Karpas-422 (cell line): ENCODE measurements at regions not wholly inside any gene's neighbourhood (a gene's known extent, or its start where the extent isn't known, plus 50 kb on each side); places are given as distances from the start of the nearest gene placed in this dataset.

Experiments
- DNase-seq: peaks from one replicate; pipeline ENCODE4 v3.0.0-alpha.2; 2015
- H2AFZ ChIP-seq: fragments of 200-600 bp; sonication (generic); 2 replicates; pipeline ENCODE4 v1.6.1; 2014; ENCODE audit warnings: antibody characterized with exemption, low read length, mixed read lengths
- H3K27ac ChIP-seq: fragments of 200-600 bp; sonication (generic); 2 replicates; pipeline ENCODE4 v1.5.1; 2014; ENCODE audit warnings: mild to moderate bottlenecking, low read length, moderate library complexity
- H3K27me3 ChIP-seq: fragments of 200-600 bp; sonication (generic); 2 replicates; pipeline ENCODE4 v1.6.1; 2014; ENCODE audit warnings: low read length, mixed read lengths
- H3K36me3 ChIP-seq: fragments of 200-600 bp; sonication (generic); 2 replicates; pipeline ENCODE4 v1.6.1; 2014; ENCODE audit warnings: low read length, mixed read lengths; ENCODE audit not compliant: insufficient read depth
- H3K4me1 ChIP-seq: fragments of 200-600 bp; sonication (generic); 2 replicates; pipeline ENCODE4 v1.6.1; 2014; ENCODE audit warnings: mild to moderate bottlenecking, low read length, mixed read lengths
- H3K4me2 ChIP-seq: fragments of 200-600 bp; sonication (generic); 2 replicates; pipeline ENCODE4 v1.6.1; 2014; ENCODE audit warnings: low read length, low read depth, mild to moderate bottlenecking; ENCODE audit not compliant: poor library complexity, severe bottlenecking
- H3K4me3 ChIP-seq: fragments of 200-600 bp; sonication (generic); 2 replicates; pipeline ENCODE4 v1.5.1; 2014; ENCODE audit warnings: mild to moderate bottlenecking, antibody characterized with exemption, low read length, mixed read lengths
- H3K79me2 ChIP-seq: fragments of 200-600 bp; sonication (generic); 2 replicates; pipeline ENCODE4 v1.6.1; 2014; ENCODE audit warnings: mild to moderate bottlenecking, low read length, mixed read lengths
- H3K9ac ChIP-seq: fragments of 200-600 bp; sonication (generic); 2 replicates; pipeline ENCODE4 v1.6.0; 2014; ENCODE audit warnings: low read length
- H3K9me2 ChIP-seq: fragments of 200-600 bp; sonication (generic), shearing (Covaris generic); replicated peaks from 2 replicates; pipeline ENCODE4 v1.6.0; 2014; ENCODE audit warnings: mild to moderate bottlenecking, low read length, moderate library complexity; ENCODE audit not compliant: insufficient read depth
- H3K9me3 ChIP-seq: fragments of 300-700, 200-600 bp; sonication (generic); 2 replicates; pipeline ENCODE4 v1.6.1; 2014; ENCODE audit warnings: low read length, mixed read lengths
- H4K20me1 ChIP-seq: fragments of 200-600 bp; sonication (generic); 2 replicates; pipeline ENCODE4 v1.6.1; 2014; ENCODE audit warnings: mild to moderate bottlenecking, antibody characterized with exemption, low read length, low read depth; ENCODE audit not compliant: insufficient read depth

GRCh38 chr5:174218162-174218561 is 172.7 kb downstream of the NSG2 start:
- no peak overlapping the region for H3K9ac ChIP-seq
- no peaks in the 10 kb centered on the region for H4K20me1 ChIP-seq
- no peak overlapping the region for H2AFZ ChIP-seq
- no peak overlapping the region for H3K27ac ChIP-seq
- no peaks in the 10 kb centered on the region for H3K79me2 ChIP-seq
- no peaks in the 10 kb centered on the region for H3K36me3 ChIP-seq
- H3K4me1 ChIP-seq: no peaks in the 10 kb centered on the region
- H3K4me2 ChIP-seq: no peak overlapping the region
- H3K27me3 ChIP-seq: no peaks in the 10 kb centered on the region
- H3K4me3 ChIP-seq: no peak overlapping the region
- H3K9me2 ChIP-seq: no peaks in the 10 kb centered on the region
- no peak for DNase-seq
- H3K9me3 ChIP-seq: no peaks in the 10 kb centered on the region

- no peaks in the 10 kb centered on the region for H3K4me1 ChIP-seq
- no peak for DNase-seq
- H3K79me2 ChIP-seq: no peaks in the 10 kb centered on the region
- H3K4me2 ChIP-seq: no peak overlapping the region
- H3K9ac ChIP-seq: no peak overlapping the region
- H2AFZ ChIP-seq: no peak overlapping the region
- H4K20me1 ChIP-seq: no peaks in the 10 kb centered on the region
- no peaks in the 10 kb centered on the region for H3K36me3 ChIP-seq
- no peaks in the 10 kb centered on the region for H3K9me3 ChIP-seq
- H3K27ac ChIP-seq: no peak overlapping the region
- no peak overlapping the region for H3K4me3 ChIP-seq
- H3K27me3 ChIP-seq: no peaks in the 10 kb centered on the region
- H3K9me2 ChIP-seq: no peaks in the 10 kb centered on the region
Measured at GRCh38 chr5:174220417-174220816, 174.9 kb downstream of the NSG2 start.

GRCh38 chr5:174221436-174221835 is 175.9 kb downstream of the NSG2 start:
- Histone ChIP-seq H3K9ac (no peak overlapping the region), H4K20me1 (no peaks in the 10 kb centered on the region), H3K79me2 (no peaks in the 10 kb centered on the region), H3K4me3 (no peak overlapping the region), H3K36me3 (no peaks in the 10 kb centered on the region), H3K9me2 (no peaks in the 10 kb centered on the region), H3K27ac (no peak overlapping the region), H2AFZ (no peak overlapping the region), H3K4me1 (no peaks in the 10 kb centered on the region), H3K27me3 (no peaks in the 10 kb centered on the region), H3K4me2 (no peak overlapping the region), H3K9me3 (no peaks in the 10 kb centered on the region)
- DNase-seq: no peak

GRCh38 chr5:174221946-174222345 is 176.4 kb downstream of the NSG2 start:
- Histone ChIP-seq H3K4me1 (no peaks in the 10 kb centered on the region), H3K4me2 (no peak overlapping the region), H3K27ac (no peak overlapping the region), H3K9ac (no peak overlapping the region), H3K36me3 (no peaks in the 10 kb centered on the region), H3K9me3 (no peaks in the 10 kb centered on the region), H3K27me3 (no peaks in the 10 kb centered on the region), H3K9me2 (no peaks in the 10 kb centered on the region), H4K20me1 (no peaks in the 10 kb centered on the region), H3K4me3 (no peak overlapping the region), H2AFZ (no peak overlapping the region), H3K79me2 (no peaks in the 10 kb centered on the region)
- no peak for DNase-seq

GRCh38 chr5:174222891-174223290 is 177.4 kb downstream of the NSG2 start:
- Histone ChIP-seq H3K36me3 (no peaks in the 10 kb centered on the region), H3K27me3 (no peaks in the 10 kb centered on the region), H3K79me2 (no peaks in the 10 kb centered on the region), H3K4me1 (no peaks in the 10 kb centered on the region), H3K4me3 (no peak overlapping the region), H3K9ac (no peak overlapping the region), H3K9me2 (no peaks in the 10 kb centered on the region), H3K4me2 (no peak overlapping the region), H4K20me1 (no peaks in the 10 kb centered on the region), H2AFZ (no peak overlapping the region), H3K27ac (no peak overlapping the region), H3K9me3 (no peaks in the 10 kb centered on the region)
- DNase-seq: no peak

GRCh38 chr5:174223355-174223754 is 177.8 kb downstream of the NSG2 start:
- Histone ChIP-seq H3K27me3 (no peaks in the 10 kb centered on the region), H2AFZ (no peak overlapping the region), H3K36me3 (no peaks in the 10 kb centered on the region), H3K79me2 (no peaks in the 10 kb centered on the region), H4K20me1 (no peaks in the 10 kb centered on the region), H3K9me3 (no peaks in the 10 kb centered on the region), H3K9me2 (no peaks in the 10 kb centered on the region), H3K27ac (no peak overlapping the region), H3K4me2 (no peak overlapping the region), H3K4me3 (no peak overlapping the region), H3K9ac (no peak overlapping the region), H3K4me1 (no peaks in the 10 kb centered on the region)
- no peak for DNase-seq

- no peak overlapping the region for H3K9ac ChIP-seq
- H3K4me1 ChIP-seq: no peaks in the 10 kb centered on the region
- H3K9me3 ChIP-seq: no peaks in the 10 kb centered on the region
- DNase-seq: no peak
- no peak overlapping the region for H2AFZ ChIP-seq
- no peak overlapping the region for H3K4me3 ChIP-seq
- no peaks in the 10 kb centered on the region for H3K79me2 ChIP-seq
- H3K27me3 ChIP-seq: no peaks in the 10 kb centered on the region
- H3K36me3 ChIP-seq: no peaks in the 10 kb centered on the region
- H3K9me2 ChIP-seq: no peaks in the 10 kb centered on the region
- no peaks in the 10 kb centered on the region for H4K20me1 ChIP-seq
- H3K4me2 ChIP-seq: no peak overlapping the region
- H3K27ac ChIP-seq: no peak overlapping the region
Measured at GRCh38 chr5:174229068-174229467, 183.6 kb downstream of the NSG2 start.

- Histone ChIP-seq H4K20me1 (no peaks in the 10 kb centered on the region), H3K36me3 (no peaks in the 10 kb centered on the region), H3K27ac (no peak overlapping the region), H3K4me3 (no peak overlapping the region), H3K4me1 (no peaks in the 10 kb centered on the region), H3K9me2 (no peaks in the 10 kb centered on the region), H3K79me2 (no peaks in the 10 kb centered on the region), H3K4me2 (no peak overlapping the region), H3K9ac (no peak overlapping the region), H2AFZ (no peak overlapping the region), H3K27me3 (no peaks in the 10 kb centered on the region), H3K9me3 (no peaks in the 10 kb centered on the region)
- no peak for DNase-seq
Measured at GRCh38 chr5:174229514-174230370, 184.2 kb downstream of the NSG2 start.
